ENCODE measurements at regions not wholly inside any gene's neighbourhood (a gene's known extent, or its start where the extent isn't known, plus 50 kb on each side); places are given as distances from the start of the nearest gene placed in this dataset.

DNA sequence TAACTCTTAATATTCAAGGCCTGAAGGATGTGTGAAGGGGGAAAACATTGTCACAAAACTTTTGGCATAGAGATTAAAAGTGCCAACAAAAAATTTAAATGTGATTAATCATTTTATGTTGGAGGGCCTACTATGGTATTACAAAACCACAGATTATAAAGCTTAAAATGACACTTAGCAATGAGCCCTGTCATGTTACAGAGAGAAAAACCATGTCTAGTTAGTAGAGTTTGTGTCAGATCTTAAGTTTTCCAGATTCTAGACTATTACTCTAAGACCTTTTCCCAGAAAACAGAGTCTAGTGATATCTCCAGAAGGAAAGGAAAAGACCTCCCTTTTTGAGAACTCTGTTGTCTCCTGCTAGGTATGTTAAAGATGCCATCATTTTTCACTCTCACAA lies 239.1 kb upstream of the DKK2 start:
- Histone ChIP-seq H3K9ac (ENCODE audit: insufficient read length) (no peak overlapping the region), H3K4me3 (no peak overlapping the region), H3K27ac (no peak overlapping the region), H3K9me3 (ENCODE audit: low read depth, low read length) (no peaks in the 10 kb centered on the region), H3K36me3 (ENCODE audit: insufficient read depth, low read length) (no peaks in the 10 kb centered on the region)
- TF ChIP-seq FOXP2 (optimal IDR thresholded peaks at IDR 0.05; ENCODE audit: control extremely low read depth, extremely low read length, insufficient read depth) (no peak), POLR2AphosphoS5 (IDR thresholded peaks at IDR 0.05; ENCODE audit: borderline replicate concordance, low read depth, low read length) (no peak), EZH2 (IDR thresholded peaks at IDR 0.05) (no peak)
- no peak for DNase-seq (ENCODE audit: low read depth, low spot score)

- Histone ChIP-seq H3K36me3 (ENCODE audit: insufficient read depth, low read length) (no peaks in the 10 kb centered on the region), H3K4me3 (no peak overlapping the region), H3K9me3 (ENCODE audit: low read depth, low read length) (no peaks in the 10 kb centered on the region), H3K9ac (ENCODE audit: insufficient read length) (no peak overlapping the region), H3K27ac (no peak overlapping the region)
- TF ChIP-seq POLR2AphosphoS5 (IDR thresholded peaks at IDR 0.05; ENCODE audit: borderline replicate concordance, low read depth, low read length) (no peak), FOXP2 (optimal IDR thresholded peaks at IDR 0.05; ENCODE audit: control extremely low read depth, extremely low read length, insufficient read depth) (no peak), EZH2 (IDR thresholded peaks at IDR 0.05) (no peak)
- no peak for DNase-seq (ENCODE audit: low read depth, low spot score)
Observed at GRCh38 chr4:107270614-107271013, 234.5 kb upstream of the DKK2 start.

DNA sequence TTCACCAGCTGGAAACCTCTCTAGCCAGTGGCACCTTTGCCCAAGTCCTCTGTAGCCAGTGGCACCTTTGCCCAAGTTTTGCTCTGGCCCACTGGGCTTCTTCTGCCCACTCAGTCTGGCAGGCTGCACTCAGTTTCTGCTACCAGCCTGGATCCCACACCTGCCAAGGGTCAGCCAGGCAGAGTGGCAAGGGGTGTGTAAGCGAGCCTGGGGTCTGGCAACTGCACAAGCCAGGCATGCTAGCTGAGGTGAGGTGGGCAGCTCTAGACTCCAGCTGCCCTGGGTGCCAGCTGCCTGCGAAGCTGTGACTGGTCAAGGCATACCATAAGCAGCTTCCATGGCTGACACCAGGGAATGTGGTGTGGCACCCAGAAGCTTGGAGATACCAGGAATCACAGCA lies 233.1 kb upstream of the DKK2 start:
- no peaks in the 10 kb centered on the region for H3K9me3 ChIP-seq (ENCODE audit: low read depth, low read length)
- no peak overlapping the region for H3K4me3 ChIP-seq
- no peak overlapping the region for H3K9ac ChIP-seq (ENCODE audit: insufficient read length)
- TF ChIP-seq POLR2AphosphoS5 (IDR thresholded peaks at IDR 0.05; ENCODE audit: borderline replicate concordance, low read depth, low read length) (no peak), EZH2 (IDR thresholded peaks at IDR 0.05) (no peak), FOXP2 (optimal IDR thresholded peaks at IDR 0.05; ENCODE audit: control extremely low read depth, extremely low read length, insufficient read depth) (no peak)
- H3K27ac ChIP-seq: no peak overlapping the region
- no peak for DNase-seq (ENCODE audit: low read depth, low spot score)
- H3K36me3 ChIP-seq (ENCODE audit: insufficient read depth, low read length): no peaks in the 10 kb centered on the region

- no peaks in the 10 kb centered on the region for H3K36me3 ChIP-seq (ENCODE audit: insufficient read depth, low read length)
- DNase-seq (ENCODE audit: low read depth, low spot score): no peak
- no peak overlapping the region for H3K27ac ChIP-seq
- no peak overlapping the region for H3K4me3 ChIP-seq
- H3K9ac ChIP-seq (ENCODE audit: insufficient read length): no peak overlapping the region
- no peaks in the 10 kb centered on the region for H3K9me3 ChIP-seq (ENCODE audit: low read depth, low read length)
- TF ChIP-seq EZH2 (IDR thresholded peaks at IDR 0.05) (no peak), FOXP2 (optimal IDR thresholded peaks at IDR 0.05; ENCODE audit: control extremely low read depth, extremely low read length, insufficient read depth) (no peak), POLR2AphosphoS5 (IDR thresholded peaks at IDR 0.05; ENCODE audit: borderline replicate concordance, low read depth, low read length) (no peak)
Observed at GRCh38 chr4:107265859-107266258, 229.7 kb upstream of the DKK2 start.

DNA sequence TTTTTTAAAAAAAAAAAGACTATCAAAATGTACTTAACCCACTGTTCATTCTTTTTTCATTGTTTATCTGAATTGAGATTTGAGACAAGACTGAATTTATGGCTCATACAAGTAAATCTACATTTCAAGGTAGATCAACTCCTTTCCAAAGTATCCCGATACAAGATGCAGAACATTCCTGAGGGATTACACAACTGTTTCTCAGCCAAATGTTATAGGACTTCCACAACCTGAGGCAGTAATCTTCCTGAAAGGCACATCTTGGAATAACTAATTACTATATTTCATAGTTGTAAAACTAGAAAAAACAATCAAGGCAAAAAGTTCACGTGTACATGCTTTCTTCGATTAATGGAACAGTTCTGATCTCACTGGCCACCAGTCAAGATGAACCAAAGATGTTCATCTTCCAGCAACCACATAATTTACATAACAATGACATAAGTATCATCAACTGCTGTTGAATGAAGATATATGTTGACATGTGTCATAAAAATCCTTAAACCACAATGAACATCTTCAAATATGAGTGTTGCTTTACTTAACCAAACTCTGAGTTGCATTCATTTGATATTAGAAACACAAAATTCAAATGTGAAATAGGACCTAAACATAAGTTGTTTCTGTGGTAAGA lies 225.2 kb upstream of the DKK2 start:
- Histone ChIP-seq H3K9me3 (ENCODE audit: low read depth, low read length) (no peaks in the 10 kb centered on the region), H3K36me3 (ENCODE audit: insufficient read depth, low read length) (no peaks in the 10 kb centered on the region), H3K27ac (peak overlapping the region; percentile 23; the same call in 1 of the 2 replicates), H3K4me3 (peak overlapping the region; percentile 33; the same call in 1 of the 2 replicates), H3K9ac (ENCODE audit: insufficient read length) (no peak overlapping the region)
- DNase-seq (ENCODE audit: low read depth, low spot score): peak; percentile 42
- TF ChIP-seq EZH2 (IDR thresholded peaks at IDR 0.05): no peak
- TF ChIP-seq FOXP2 (optimal IDR thresholded peaks at IDR 0.05; ENCODE audit: control extremely low read depth, extremely low read length, insufficient read depth): no peak
- TF ChIP-seq POLR2AphosphoS5 (IDR thresholded peaks at IDR 0.05; ENCODE audit: borderline replicate concordance, low read depth, low read length): no peak

GRCh38 chr4:107258359-107258758 lies 222.2 kb upstream of the DKK2 start:
- no peak for TF ChIP-seq POLR2AphosphoS5 (IDR thresholded peaks at IDR 0.05; ENCODE audit: borderline replicate concordance, low read depth, low read length)
- TF ChIP-seq FOXP2 (optimal IDR thresholded peaks at IDR 0.05; ENCODE audit: control extremely low read depth, extremely low read length, insufficient read depth): no peak
- TF ChIP-seq EZH2 (IDR thresholded peaks at IDR 0.05): no peak
- H3K9ac ChIP-seq (ENCODE audit: insufficient read length): no peak overlapping the region
- H3K4me3 ChIP-seq: no peak overlapping the region
- H3K9me3 ChIP-seq (ENCODE audit: low read depth, low read length): no peaks in the 10 kb centered on the region
- no peak for DNase-seq (ENCODE audit: low read depth, low spot score)
- H3K27ac ChIP-seq: no peak overlapping the region
- no peaks in the 10 kb centered on the region for H3K36me3 ChIP-seq (ENCODE audit: insufficient read depth, low read length)

DNA sequence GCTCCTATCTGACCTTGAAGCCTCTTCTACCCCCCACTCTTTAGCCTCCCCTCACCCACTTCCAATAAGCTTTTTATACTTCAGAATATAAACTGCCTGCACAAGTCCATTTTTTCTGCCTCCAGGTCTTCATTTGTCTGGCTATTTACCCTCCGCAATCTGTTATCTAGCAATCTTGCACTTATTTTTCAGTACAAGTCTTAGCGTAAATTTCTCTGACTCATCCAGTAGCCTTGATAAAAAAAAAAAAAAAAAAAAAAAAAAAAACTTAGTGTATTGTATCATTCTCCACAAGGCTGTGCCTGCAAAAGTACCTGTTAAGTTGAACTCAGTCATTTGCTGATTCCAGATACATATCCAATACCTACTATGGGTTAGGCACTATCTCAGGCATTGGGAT lies 219.5 kb upstream of the DKK2 start:
- no peak overlapping the region for H3K4me3 ChIP-seq
- no peaks in the 10 kb centered on the region for H3K36me3 ChIP-seq (ENCODE audit: insufficient read depth, low read length)
- no peak overlapping the region for H3K27ac ChIP-seq
- H3K9ac ChIP-seq (ENCODE audit: insufficient read length): no peak overlapping the region
- no peaks in the 10 kb centered on the region for H3K9me3 ChIP-seq (ENCODE audit: low read depth, low read length)
- no peak for DNase-seq (ENCODE audit: low read depth, low spot score)
- TF ChIP-seq FOXP2 (optimal IDR thresholded peaks at IDR 0.05; ENCODE audit: control extremely low read depth, extremely low read length, insufficient read depth): no peak
- no peak for TF ChIP-seq POLR2AphosphoS5 (IDR thresholded peaks at IDR 0.05; ENCODE audit: borderline replicate concordance, low read depth, low read length)
- TF ChIP-seq EZH2 (IDR thresholded peaks at IDR 0.05): no peak

GRCh38 chr4:107255114-107255513 lies 219.0 kb upstream of the DKK2 start:
- TF ChIP-seq POLR2AphosphoS5 (IDR thresholded peaks at IDR 0.05; ENCODE audit: borderline replicate concordance, low read depth, low read length) (no peak), EZH2 (IDR thresholded peaks at IDR 0.05) (no peak), FOXP2 (optimal IDR thresholded peaks at IDR 0.05; ENCODE audit: control extremely low read depth, extremely low read length, insufficient read depth) (no peak)
- no peak for DNase-seq (ENCODE audit: low read depth, low spot score)
- Histone ChIP-seq H3K27ac (no peak overlapping the region), H3K4me3 (no peak overlapping the region), H3K9me3 (ENCODE audit: low read depth, low read length) (no peaks in the 10 kb centered on the region), H3K36me3 (ENCODE audit: insufficient read depth, low read length) (no peaks in the 10 kb centered on the region), H3K9ac (ENCODE audit: insufficient read length) (no peak overlapping the region)

DNA sequence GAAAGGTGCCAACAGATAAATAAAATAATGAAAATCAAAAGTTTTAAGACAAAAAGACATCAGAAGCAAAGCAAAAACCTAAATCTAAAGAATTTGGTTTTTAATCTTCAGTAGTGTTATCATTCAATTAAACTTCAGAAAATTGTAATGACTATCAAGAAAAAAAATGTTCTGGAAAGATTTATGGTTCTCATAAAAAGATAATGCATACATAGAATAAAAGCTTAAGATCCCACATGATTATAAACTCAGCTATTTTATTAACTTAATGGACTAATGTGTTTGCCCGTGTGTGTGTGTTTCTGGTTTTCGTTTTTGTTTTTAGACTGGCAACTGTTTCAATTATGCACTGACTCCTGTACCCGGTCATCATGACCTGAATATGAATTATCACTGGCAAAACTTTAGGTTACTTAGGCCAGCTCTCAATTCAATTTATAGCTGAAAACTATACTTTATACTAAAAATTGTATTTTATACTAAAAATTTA lies 217.5 kb upstream of the DKK2 start:
- no peak overlapping the region for H3K4me3 ChIP-seq
- H3K36me3 ChIP-seq (ENCODE audit: insufficient read depth, low read length): no peaks in the 10 kb centered on the region
- no peak for DNase-seq (ENCODE audit: low read depth, low spot score)

More for the DNA sequence above, 217.5 kb upstream of the DKK2 start:
- TF ChIP-seq FOXP2 (optimal IDR thresholded peaks at IDR 0.05; ENCODE audit: control extremely low read depth, extremely low read length, insufficient read depth) (no peak), EZH2 (IDR thresholded peaks at IDR 0.05) (no peak), POLR2AphosphoS5 (IDR thresholded peaks at IDR 0.05; ENCODE audit: borderline replicate concordance, low read depth, low read length) (no peak)
- H3K9me3 ChIP-seq (ENCODE audit: low read depth, low read length): no peaks in the 10 kb centered on the region
- H3K27ac ChIP-seq: no peak overlapping the region
- H3K9ac ChIP-seq (ENCODE audit: insufficient read length): no peak overlapping the region

Measured in SK-N-MC (cell line).